NCI-H446 (cell line): ENCODE measurements at regions not wholly inside any gene's neighbourhood (a gene's known extent, or its start where the extent isn't known, plus 50 kb on each side); places are given as distances from the start of the nearest gene placed in this dataset.
"Not testable (repeated sequence)": the region's sequence is repeated elsewhere in the genome, so short reads cannot be mapped to it uniquely, and the experiment has no call there.

Experiments
- DNase-seq, 2 experiments: peaks; one replicate each; lab custom pipeline; 2025; lab: John Stamatoyannopoulos, UW

DNA sequence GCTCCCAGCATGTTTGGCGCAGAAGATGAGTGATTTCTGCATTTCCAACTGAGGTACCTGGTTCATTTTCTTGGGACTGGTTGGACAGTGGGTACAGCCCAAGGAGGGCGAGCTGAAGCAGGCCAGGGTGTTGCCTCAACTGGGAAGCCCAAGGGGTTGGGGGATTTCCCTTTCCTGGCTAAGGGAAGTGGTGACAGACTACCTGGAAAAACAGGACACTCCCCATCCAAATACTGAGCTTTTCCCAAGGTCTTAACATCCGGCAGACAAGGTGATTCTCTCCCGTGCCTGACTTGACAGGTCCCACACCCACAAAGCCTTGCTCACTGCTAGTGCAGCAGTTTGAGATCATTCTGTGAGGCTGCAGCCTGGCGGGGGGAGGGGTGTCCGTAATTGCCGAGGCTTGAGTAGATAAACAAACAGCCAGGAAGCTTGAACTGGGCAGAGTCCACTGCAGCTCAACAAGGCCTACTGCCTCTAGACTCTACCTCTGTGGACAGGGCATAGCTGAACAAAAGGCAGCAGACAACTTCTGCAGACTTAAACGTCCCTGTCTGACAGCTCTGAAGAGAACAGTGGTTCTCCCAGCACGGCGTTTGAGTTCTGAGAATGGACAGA, 307.7 kb upstream of the ARSJ start:
- no peak for DNase-seq

DNA sequence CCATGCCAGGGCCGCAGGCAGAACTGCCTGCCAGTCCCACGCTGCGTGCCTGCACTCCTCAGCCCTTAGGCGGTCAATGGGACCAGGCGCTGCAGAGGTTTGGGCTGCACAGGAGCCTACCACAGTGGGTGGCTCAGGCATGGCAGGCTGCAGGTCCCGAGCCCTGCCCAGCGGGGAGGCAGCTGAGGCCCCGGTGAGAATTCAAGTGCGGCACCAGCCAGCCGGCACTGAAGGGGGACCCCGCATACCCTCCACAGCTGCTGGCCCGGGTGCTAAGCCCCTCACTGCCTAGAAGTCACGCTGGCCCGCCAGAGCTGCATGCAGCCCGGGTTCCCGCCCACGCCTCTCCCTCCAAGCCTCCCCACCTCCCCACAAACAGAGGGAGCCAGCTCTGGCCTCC, 302.5 kb upstream of the UGT8 start:
- DNase-seq, result no peak

DNA sequence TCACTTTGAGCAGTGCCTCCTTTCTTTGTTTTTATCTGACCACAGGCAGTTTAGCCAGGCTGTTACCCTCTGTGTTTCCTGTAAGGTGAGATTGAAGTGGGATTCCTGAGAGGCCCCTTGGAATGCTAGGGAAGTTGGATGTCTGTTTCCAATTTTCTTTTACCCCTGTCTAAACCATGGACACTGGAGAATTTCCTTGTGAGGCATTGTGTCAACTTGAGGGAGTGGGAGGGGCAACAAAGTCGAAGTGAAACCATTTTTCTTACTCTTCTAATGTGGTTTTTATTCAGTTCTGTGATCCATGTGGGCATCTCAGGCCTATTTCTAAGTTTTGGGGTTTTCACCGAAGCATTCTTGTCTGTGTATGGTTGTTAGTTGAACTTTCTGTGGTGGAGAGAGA, 296.1 kb upstream of the UGT8 start:
- DNase-seq, result no peak

DNA sequence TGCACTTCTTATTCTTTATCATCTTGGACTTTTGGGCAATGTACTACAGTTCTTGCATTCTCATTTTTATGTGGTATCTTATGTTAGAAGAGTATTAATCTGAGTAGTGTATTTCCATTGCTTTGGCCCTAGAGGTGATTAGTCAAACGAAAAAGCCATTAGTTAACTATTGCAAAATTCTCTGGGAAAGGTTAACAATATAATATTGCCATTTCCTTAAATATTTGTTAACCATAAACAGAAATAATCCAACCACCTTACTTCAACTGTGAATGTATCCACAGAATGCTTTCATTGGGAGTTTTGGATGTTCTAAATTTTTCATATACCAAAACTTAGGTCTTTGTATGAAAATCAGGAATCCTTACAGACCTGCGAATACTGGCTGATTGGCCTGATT, 294.6 kb upstream of the UGT8 start:
- DNase-seq, result no peak

DNA sequence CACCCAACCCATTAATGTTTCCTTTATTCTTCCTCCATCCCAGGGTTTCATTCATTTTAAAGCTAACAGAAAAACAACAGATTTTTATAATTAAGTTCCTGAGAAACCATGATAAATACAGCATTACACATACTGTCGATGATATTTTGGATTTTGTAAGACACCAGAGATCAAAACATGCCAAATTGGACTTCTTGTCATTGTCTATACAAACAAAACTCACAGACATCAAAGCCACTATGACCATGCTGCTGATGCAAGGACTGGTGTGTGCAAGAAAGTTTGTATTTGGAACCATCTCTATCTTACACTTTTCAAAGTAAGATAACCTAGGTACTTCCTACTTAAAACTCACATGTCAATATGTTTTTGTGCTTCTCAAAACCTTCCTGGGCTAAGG, 294.0 kb upstream of the UGT8 start:
- no peak for DNase-seq

DNA sequence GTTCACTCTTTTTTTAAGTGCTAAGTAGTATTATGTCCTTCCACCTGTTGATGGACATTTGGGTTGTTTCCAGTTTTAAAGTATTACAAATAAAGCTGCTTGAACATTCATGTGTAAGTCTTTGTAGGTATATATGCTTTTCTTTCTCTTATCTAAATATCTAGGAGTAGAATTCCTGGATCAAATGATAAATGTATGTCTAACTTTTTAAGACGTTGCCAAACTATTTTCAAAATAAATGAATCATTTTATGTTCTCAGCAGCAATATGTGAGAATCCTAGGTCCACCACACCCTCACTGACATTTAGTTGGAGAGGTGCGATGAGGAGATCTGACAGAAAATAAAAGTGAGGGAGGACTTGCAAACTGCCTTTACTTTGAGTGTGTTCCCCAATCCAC, 291.7 kb upstream of the UGT8 start:
- DNase-seq, result no peak

DNA sequence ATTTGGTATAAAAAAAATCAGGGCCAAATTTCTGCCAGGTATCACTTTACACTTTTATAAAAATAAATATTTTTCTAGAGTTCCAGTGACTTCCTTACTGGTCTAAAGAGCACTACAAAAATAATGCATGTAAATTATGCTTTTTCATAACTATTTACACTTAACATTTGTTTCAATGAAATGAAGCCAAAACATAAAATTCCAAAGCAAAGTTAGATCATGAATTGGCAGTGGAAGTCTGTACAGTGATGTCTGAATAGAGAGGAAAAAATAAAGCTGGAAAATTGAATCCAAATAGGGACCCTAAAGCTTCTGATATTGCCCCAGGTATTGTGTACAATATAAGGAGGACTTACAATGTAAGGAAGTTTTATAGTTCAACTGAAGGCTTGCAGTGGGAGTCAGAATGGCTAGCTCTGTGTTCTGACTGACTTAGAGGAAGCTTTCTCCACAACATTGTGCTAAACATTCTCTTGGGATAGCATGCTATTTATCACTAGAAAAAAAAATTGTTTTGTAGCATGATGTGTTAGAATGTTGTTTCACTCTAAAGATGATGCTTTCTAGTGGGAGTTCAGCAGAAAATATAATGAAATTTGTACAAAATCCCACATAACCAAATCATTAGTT, 288.2 kb upstream of the UGT8 start:
- DNase-seq, result no peak

DNA sequence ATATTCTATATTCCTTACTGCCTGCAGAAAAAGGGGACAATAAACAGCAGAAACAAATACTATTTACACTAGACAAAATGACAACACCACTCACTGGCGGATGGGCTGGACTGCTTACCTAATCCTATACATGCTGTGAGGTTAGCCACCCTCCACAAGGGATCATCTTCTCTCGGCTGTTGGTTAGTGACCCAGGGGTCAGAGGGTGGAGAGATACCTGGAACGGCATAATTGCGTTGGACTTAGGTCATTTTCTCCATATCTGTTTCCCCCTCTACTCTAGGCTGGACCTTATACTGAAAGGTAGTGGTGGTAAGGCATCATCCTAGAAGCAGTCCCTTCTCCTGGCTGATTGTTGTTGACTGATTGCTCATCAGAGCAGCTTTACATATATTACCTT, 286.8 kb upstream of the UGT8 start:
- no peak for DNase-seq

DNA sequence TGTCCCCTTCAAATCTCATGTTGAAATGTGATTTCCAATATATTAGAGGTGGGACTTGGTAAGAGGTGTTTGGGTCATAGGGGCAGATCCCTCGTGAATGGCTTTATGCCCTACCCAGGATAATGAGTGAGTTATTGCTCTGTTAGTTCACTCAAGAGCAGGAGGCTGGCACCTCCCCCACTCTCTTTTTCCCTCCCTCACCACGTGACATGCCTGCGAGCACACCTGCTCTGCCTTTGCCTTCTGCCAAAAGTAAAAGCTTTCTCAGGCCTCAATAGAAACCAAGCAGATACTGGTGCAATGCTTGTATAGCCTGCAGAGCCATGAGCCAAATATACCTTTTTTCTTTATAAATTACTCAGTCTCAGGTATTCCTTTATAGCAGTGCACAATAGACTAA, 286.3 kb upstream of the UGT8 start:
- no peak for DNase-seq

DNA sequence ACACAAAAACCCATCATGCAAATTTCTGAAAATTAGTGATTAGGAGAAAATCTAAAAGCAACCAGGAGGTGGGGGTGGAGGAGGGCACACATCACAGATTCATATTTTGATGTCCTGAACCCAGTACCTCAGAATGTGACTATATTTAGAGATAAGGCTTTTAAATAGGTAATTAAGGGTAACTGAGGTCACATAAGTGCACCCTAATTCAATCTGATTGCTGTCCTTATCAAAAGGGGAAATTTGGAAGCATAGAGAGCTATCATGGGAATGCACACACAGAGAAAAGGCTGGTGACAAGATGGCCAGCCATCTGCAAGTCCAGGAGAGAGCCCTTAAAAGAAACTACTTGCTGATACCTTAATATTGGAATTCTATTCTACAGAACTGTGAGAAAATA, 281.8 kb upstream of the UGT8 start:
- DNase-seq, result no peak

DNA sequence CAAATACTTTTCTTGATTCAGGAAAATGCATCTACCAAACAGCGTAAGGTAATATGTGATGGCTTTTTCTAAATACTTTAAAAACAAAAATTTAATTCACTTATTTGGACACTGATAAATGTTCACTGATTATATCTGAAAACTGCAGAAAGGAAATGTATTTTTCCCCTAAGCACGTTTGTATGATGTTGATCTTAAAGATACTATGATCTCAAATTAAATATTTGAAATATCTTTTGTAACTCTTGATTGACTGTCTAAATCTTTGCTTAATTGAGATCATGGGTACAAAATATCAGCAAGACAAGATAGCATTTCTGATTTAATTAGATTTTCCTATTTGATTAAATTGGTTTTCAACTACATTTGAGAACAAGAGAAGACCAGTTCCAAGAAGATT, 281.0 kb upstream of the UGT8 start:
- DNase-seq, result no peak

DNA sequence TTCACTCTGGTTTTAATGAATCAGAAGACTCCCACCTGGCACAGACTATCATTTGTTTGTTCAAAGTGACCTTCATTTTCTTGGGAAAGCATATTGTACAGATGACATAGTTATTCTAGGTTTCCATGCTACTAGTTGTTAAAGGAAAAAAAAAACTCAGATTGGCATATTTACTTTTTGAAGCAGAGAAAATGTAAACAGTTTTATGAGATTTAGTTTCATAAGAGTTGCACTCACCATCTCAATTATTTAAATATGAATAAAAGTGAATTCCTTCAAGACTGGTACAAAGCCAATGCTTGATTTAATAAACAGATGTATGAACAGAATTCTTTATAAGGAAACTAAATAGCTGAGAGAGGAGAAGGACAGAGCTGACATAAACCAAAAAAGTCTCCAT, 280.3 kb upstream of the UGT8 start:
- DNase-seq, result peak in 1 of 2 experiments; percentile 43

DNA sequence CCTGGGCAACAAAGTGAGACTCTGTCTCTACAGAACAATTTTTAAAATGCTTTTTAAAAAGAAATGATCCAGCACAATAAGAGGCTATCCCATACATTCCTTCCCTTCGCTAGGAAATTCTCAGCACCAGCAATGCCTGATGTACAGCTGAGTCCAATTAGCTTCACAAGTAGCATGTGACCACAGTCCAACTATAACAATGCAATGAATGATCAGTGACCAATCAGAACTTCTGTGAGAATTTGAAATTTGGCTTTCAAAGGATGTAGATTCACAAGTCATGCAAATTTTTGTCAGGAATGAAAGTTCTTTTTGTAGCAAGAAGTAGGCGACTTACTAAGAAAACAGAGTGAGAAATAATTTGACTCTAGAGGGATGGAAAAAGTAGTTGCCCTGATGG, 278.5 kb upstream of the UGT8 start:
- no peak for DNase-seq

DNA sequence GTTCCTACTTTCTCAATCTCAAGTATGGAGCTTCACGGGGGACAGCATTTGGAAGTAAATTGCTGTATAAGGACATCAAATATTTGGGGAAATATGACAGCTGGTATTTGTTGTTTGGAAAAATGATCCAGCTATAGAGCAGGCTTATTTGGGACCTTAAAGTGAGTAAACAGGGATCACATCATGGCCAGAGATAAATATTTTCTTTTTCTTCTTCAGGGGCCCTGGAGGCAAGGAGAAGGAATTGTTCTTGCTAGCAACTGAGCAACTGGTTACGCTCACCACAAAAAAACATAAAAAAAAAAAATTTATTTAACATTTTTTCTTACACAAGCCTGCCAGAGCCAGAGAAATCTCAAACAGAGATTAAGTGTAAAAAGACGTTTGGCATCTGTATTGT, 277.2 kb upstream of the UGT8 start:
- no peak for DNase-seq

DNA sequence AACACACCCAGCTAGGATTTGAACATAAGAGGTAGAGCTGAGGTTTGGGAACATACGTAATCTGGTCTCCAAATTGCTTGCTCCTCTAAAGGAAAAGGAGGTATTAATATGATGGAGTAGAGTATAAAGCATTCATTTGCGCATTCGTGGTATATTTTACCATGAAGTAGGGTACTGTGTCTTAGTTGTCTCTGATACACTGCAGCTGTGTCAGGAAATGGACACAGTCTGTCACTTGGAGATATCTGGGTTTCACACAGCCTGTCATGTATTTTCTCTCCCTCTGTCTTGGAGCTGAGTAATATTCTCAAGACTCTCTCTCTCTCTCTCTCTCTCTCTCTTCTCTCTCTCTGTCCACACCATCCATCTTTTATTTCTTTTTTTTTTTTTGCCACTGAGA, 274.8 kb upstream of the UGT8 start:
- DNase-seq, result no peak

DNA sequence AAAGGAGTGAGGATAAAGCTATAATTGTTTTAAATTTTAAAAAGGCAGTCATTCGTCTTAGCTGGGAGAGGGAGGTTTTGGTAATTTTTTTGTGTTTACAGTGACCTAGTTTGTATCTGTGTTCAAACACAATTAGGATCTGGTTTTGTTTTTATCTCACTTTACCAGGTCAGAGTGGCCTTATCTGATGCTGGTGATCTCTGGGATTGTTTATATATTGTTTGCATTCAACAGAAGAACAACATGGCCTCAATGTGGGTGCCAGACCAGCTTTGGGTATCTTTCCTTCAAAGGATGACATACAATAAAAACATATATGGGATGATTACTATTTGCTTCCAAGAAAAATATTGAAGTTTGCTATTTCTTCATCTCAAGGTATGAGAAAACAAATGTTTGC, 272.2 kb upstream of the UGT8 start:
- DNase-seq, result no peak

DNA sequence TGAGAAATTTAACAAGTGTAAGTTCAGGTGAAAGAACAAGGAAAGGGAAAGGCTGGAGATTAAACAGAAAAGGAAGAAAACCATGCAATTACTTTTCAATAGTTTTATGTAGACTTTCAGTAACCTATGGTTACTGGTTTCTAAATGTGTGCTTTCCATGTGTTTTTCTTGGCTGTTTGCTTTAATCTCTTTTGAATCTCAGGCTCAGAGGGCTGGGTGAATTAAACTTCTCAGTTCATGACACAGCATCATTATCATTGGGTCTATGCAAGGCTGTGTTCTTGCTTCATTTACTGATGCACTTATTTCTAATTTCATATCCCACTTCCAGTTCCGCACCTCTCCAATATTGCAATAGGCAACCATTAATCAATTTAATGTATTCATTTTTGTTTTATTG, 266.5 kb upstream of the UGT8 start:
- no peak for DNase-seq

DNA sequence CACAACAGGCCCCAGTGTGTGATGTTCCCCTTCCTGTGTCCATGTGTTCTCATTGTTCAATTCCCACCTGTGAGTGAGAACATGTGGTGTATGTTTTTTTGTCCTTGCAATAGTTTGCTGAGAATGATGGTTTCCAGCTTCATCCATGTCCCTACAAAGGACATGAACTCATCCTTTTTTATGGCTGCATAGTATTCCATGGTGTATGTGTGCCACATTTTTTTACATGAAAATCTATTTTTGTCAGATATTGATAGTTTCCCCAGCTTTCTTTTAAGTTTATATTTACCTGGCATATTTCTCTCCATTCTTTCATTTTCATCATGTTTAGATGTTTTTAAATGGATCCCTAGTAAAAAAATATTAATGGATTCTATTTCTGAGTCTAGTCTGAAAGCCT, 264.2 kb upstream of the UGT8 start:
- not testable (repeated sequence) for DNase-seq

DNA sequence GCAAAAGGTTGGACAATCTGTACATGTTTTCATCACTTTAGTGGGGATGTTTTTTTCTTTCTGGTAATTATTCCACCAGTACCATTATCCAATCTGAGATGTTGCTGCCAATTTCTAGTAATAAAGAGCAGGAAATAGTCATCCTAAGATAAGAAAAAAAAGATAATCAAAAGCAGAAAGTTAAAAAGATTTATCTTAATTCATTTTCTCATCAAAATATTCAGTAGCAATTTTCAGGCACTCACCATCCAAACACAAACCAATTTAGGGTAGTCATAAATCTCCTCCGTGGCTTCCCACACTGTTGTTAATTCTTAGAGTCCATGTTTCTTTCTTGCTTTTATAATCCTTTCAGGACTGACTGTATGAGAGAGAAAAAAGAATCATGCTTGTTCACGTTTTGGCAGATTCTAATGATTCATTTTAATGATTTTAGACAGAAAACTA, 263.7 kb upstream of the UGT8 start:
- DNase-seq, result no peak

DNA sequence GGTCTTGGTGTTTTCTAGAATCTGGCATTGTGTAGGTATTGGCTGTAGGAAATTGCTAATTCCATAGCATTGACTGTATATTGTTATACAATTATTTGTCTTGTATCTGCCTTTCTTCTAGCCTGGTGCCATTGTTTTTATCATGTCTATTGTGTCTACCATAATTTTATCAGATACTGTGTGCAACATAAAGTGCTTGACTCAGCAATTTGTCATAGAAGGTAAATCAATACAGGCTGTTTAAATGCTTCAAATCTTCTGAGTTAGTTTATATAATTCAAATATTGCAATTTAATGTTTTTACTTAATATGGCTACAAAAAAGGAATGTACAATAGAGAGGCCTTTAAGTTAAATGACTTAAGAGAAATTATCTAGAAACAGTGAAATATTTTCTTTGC, 263.3 kb upstream of the UGT8 start:
- DNase-seq, result no peak

DNA sequence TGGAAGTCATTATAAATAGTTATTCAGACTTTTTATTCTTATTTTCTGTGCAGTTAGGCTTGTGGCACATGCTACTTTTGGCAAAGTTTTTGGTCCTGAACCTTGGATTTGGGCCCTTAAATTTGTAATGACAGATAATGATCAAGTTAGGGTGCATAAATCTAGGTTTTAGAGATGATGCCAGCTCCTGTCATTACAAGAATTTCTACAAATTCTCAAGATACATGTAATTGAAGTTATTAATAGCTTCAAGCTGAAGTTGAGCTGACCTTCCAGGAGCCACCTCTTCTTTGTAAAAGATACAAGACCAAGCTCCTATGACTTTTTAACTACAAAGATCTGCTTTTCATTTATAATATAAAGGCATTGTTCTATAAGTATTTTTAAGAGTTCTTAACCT, 255.6 kb upstream of the UGT8 start:
- peak in 1 of 2 experiments; percentile 18 for DNase-seq

DNA sequence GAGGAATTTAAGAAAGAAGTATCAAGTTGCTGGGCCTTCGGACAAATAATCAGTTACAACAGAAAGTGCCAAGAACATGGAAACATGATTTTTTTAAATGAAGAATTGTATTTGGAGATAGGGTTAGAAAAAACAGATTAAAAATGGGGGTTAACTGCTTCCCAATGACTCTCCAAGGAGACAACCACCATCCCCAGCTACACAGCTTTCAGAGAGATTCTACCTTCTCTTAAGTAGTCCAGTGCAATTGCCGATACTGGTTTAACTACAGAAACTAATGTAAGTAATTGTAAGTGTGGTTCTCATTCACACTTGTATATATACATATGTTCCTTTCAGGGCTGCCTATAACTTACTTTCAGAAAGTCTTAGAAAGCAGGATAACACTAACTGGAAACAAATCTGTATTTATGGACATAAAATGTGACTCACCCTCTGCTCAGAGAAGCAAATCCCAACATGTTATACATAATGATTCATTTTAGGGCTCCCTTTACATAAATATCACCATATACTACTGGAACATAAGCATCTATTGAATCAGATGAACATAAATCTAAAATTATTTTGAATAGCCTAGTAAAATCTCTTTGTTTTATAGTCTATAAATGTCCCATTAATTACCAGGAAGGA, 248.9 kb upstream of the UGT8 start:
- DNase-seq, result no peak

DNA sequence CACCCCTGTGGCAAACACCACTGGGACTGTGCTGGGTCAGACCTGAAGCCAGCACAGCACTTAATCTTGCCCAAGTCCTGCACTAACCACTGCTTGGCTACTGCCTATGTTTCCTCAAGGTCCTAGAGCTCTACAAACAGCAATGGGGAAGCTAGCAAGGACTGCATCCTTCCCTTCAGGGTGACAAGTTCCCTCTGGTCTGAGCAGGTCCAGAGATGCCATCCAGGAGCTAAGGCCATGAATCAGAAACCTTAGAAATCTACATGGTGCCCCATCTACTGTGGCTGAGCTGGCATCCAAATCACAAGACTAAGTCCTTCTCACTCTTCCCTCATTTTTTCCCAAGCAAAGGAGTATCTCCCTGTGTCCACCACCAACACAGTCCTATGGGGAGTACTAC, 239.7 kb upstream of the UGT8 start:
- no peak for DNase-seq

DNA sequence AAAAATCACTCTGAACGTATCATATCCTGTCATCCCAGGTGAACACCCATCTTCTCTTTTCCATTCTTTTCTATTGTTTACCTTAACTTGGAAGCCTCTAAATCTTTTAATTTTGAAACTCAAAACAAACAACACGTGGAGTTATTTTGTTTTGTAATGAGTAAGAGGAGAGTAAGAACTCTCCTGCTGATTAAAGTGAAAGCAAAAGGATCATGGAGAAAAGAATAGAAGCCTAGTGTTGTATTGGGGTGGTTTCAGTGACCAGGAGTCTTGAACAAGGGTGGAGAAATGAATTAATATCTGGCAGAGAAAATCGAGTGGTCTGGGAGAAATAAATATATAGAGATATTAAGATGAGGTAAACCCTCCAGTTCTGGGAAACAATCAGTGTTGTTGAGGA, 237.4 kb upstream of the UGT8 start:
- no peak for DNase-seq
